ENCODE measurements at regions not wholly inside any gene's neighbourhood (a gene's known extent, or its start where the extent isn't known, plus 50 kb on each side); places are given as distances from the start of the nearest gene placed in this dataset.

GRCh38 chr16:82322177-82322576 lies 152.2 kb upstream of the MPHOSPH6 start:
- Histone ChIP-seq H3K27ac (replicated peaks) (no peak overlapping the region), H3K4me3 (replicated peaks; ENCODE audit: insufficient read depth, low read length) (no peak overlapping the region), H3K27me3 (ENCODE audit: insufficient read depth, poor library complexity, severe bottlenecking) (peaks cover 6% of the 10 kb centered on the region)
- no peak for DNase-seq (ENCODE audit: low read depth in 1 of 2, low spot score in 1 of 2)
- TF ChIP-seq CTCF (IDR thresholded peaks at IDR 0.05; ENCODE audit: insufficient read depth, low read length) (no peak), REST (IDR thresholded peaks at IDR 0.05; ENCODE audit: insufficient replicate concordance, low read depth) (no peak), SPI1 (IDR thresholded peaks at IDR 0.05; ENCODE audit: borderline replicate concordance, low read depth) (no peak), POLR2AphosphoS5 (IDR thresholded peaks at IDR 0.05; ENCODE audit: low read depth) (no peak), GABPA (IDR thresholded peaks at IDR 0.05; ENCODE audit: low read depth) (no peak)

GRCh38 chr16:82319038-82319437 lies 149.0 kb upstream of the MPHOSPH6 start:
- TF ChIP-seq POLR2AphosphoS5 (IDR thresholded peaks at IDR 0.05; ENCODE audit: low read depth) (no peak), REST (IDR thresholded peaks at IDR 0.05; ENCODE audit: insufficient replicate concordance, low read depth) (no peak), CTCF (IDR thresholded peaks at IDR 0.05; ENCODE audit: insufficient read depth, low read length) (no peak), GABPA (IDR thresholded peaks at IDR 0.05; ENCODE audit: low read depth) (no peak), SPI1 (IDR thresholded peaks at IDR 0.05; ENCODE audit: borderline replicate concordance, low read depth) (no peak)
- DNase-seq (ENCODE audit: low read depth in 1 of 2, low spot score in 1 of 2) = no peak
- peaks cover 3% of the 10 kb centered on the region for H3K27me3 ChIP-seq (ENCODE audit: insufficient read depth, poor library complexity, severe bottlenecking)
- no peak overlapping the region for H3K27ac ChIP-seq (replicated peaks)
- H3K4me3 ChIP-seq (replicated peaks; ENCODE audit: insufficient read depth, low read length) = no peak overlapping the region

- H3K4me3 ChIP-seq (replicated peaks; ENCODE audit: insufficient read depth, low read length) = no peak overlapping the region
- no peak overlapping the region for H3K27ac ChIP-seq (replicated peaks)
- DNase-seq (ENCODE audit: low read depth in 1 of 2, low spot score in 1 of 2) = no peak
- no peak for TF ChIP-seq REST (IDR thresholded peaks at IDR 0.05; ENCODE audit: insufficient replicate concordance, low read depth)
- no peak for TF ChIP-seq POLR2AphosphoS5 (IDR thresholded peaks at IDR 0.05; ENCODE audit: low read depth)
- TF ChIP-seq SPI1 (IDR thresholded peaks at IDR 0.05; ENCODE audit: borderline replicate concordance, low read depth) = no peak
- no peak for TF ChIP-seq GABPA (IDR thresholded peaks at IDR 0.05; ENCODE audit: low read depth)
- TF ChIP-seq CTCF (IDR thresholded peaks at IDR 0.05; ENCODE audit: insufficient read depth, low read length) = no peak
- peaks cover 3% of the 10 kb centered on the region for H3K27me3 ChIP-seq (ENCODE audit: insufficient read depth, poor library complexity, severe bottlenecking)
Measured at GRCh38 chr16:82317411-82318167, 147.6 kb upstream of the MPHOSPH6 start.
